ENCODE measurements at regions not wholly inside any gene's neighbourhood (a gene's known extent, or its start where the extent isn't known, plus 50 kb on each side); places are given as distances from the start of the nearest gene placed in this dataset.

DNA sequence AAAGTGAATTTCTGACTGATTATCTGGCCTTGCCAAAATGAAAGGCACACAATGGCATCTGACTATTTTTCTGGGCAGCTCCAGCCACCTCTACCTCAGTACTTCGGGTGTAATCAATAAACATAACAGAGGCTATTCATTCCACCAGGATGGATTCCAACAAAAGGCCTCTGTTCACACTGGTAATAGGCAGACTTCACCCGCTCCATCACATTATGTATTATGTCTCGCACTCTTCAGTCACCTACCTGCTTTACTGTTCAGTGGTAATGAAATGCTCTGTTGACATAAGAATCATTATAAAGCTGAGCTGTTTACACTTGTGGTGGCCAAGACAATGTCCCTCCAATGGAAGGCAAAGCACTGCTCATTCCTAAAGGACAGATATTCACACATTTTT is 1333.7 kb upstream of the WWC1 start:
- H3K36me3 Mint-ChIP-seq: no peaks in the 10 kb centered on the region
- no peak overlapping the region for H3K27ac Mint-ChIP-seq

More for the DNA sequence above, 1333.7 kb upstream of the WWC1 start:
- Mint-ChIP-seq H3K4me3 (no peak overlapping the region), H3K4me1 (peaks cover 15% of the 10 kb centered on the region), H3K9me3 (no peaks in the 10 kb centered on the region), H3K27me3 (ENCODE audit: low read depth) (no peaks in the 10 kb centered on the region)
- CTCF ChIA-PET: no interaction called here
- no peak for ATAC-seq
- DNase-seq (ENCODE audit: low spot score): no peak
- POLR2A ChIA-PET: no interaction called here
- no peak for TF ChIP-seq NFYB (CRISPR knock-in tag; conservative IDR thresholded peaks at IDR 0.05; ENCODE audit: low read depth)
- no peak for TF ChIP-seq NFE2L1 (CRISPR knock-in tag; IDR thresholded peaks at IDR 0.05)
- TF ChIP-seq, protein P1, sequence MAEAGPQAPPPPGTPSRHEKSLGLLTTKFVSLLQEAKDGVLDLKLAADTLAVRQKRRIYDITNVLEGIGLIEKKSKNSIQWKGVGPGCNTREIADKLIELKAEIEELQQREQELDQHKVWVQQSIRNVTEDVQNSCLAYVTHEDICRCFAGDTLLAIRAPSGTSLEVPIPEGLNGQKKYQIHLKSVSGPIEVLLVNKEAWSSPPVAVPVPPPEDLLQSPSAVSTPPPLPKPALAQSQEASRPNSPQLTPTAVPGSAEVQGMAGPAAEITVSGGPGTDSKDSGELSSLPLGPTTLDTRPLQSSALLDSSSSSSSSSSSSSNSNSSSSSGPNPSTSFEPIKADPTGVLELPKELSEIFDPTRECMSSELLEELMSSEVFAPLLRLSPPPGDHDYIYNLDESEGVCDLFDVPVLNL (CRISPR knock-in tag; IDR thresholded peaks at IDR 0.05; ENCODE audit: borderline replicate concordance, low read depth): no peak
- TF ChIP-seq ZNF423 (CRISPR knock-in tag; IDR thresholded peaks at IDR 0.05): no peak
- no peak for TF ChIP-seq ESRRA (CRISPR knock-in tag; IDR thresholded peaks at IDR 0.05; ENCODE audit: borderline replicate concordance)
- TF ChIP-seq, protein P2, sequence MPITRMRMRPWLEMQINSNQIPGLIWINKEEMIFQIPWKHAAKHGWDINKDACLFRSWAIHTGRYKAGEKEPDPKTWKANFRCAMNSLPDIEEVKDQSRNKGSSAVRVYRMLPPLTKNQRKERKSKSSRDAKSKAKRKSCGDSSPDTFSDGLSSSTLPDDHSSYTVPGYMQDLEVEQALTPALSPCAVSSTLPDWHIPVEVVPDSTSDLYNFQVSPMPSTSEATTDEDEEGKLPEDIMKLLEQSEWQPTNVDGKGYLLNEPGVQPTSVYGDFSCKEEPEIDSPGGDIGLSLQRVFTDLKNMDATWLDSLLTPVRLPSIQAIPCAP (CRISPR knock-in tag; IDR thresholded peaks at IDR 0.05): no peak
- TF ChIP-seq, protein P3, sequence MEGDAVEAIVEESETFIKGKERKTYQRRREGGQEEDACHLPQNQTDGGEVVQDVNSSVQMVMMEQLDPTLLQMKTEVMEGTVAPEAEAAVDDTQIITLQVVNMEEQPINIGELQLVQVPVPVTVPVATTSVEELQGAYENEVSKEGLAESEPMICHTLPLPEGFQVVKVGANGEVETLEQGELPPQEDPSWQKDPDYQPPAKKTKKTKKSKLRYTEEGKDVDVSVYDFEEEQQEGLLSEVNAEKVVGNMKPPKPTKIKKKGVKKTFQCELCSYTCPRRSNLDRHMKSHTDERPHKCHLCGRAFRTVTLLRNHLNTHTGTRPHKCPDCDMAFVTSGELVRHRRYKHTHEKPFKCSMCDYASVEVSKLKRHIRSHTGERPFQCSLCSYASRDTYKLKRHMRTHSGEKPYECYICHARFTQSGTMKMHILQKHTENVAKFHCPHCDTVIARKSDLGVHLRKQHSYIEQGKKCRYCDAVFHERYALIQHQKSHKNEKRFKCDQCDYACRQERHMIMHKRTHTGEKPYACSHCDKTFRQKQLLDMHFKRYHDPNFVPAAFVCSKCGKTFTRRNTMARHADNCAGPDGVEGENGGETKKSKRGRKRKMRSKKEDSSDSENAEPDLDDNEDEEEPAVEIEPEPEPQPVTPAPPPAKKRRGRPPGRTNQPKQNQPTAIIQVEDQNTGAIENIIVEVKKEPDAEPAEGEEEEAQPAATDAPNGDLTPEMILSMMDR (IDR thresholded peaks at IDR 0.05): no peak
- TF ChIP-seq, protein P4, sequence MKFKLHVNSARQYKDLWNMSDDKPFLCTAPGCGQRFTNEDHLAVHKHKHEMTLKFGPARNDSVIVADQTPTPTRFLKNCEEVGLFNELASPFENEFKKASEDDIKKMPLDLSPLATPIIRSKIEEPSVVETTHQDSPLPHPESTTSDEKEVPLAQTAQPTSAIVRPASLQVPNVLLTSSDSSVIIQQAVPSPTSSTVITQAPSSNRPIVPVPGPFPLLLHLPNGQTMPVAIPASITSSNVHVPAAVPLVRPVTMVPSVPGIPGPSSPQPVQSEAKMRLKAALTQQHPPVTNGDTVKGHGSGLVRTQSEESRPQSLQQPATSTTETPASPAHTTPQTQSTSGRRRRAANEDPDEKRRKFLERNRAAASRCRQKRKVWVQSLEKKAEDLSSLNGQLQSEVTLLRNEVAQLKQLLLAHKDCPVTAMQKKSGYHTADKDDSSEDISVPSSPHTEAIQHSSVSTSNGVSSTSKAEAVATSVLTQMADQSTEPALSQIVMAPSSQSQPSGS (CRISPR knock-in tag; IDR thresholded peaks at IDR 0.05; ENCODE audit: borderline replicate concordance, low read depth): no peak
- TF ChIP-seq ZNF671 (CRISPR knock-in tag; IDR thresholded peaks at IDR 0.05): no peak
- TF ChIP-seq, protein P5, sequence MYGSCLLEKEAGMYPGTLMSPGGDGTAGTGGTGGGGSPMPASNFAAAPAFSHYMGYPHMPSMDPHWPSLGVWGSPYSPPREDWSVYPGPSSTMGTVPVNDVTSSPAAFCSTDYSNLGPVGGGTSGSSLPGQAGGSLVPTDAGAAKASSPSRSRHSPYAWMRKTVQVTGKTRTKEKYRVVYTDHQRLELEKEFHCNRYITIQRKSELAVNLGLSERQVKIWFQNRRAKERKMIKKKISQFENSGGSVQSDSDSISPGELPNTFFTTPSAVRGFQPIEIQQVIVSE (CRISPR knock-in tag; IDR thresholded peaks at IDR 0.05; ENCODE audit: borderline replicate concordance): no peak
- no peak for TF ChIP-seq MYBL2 (CRISPR knock-in tag; IDR thresholded peaks at IDR 0.05)
- TF ChIP-seq MXD4 (CRISPR knock-in tag; IDR thresholded peaks at IDR 0.05; ENCODE audit: borderline replicate concordance): no peak
- TF ChIP-seq, protein P6, sequence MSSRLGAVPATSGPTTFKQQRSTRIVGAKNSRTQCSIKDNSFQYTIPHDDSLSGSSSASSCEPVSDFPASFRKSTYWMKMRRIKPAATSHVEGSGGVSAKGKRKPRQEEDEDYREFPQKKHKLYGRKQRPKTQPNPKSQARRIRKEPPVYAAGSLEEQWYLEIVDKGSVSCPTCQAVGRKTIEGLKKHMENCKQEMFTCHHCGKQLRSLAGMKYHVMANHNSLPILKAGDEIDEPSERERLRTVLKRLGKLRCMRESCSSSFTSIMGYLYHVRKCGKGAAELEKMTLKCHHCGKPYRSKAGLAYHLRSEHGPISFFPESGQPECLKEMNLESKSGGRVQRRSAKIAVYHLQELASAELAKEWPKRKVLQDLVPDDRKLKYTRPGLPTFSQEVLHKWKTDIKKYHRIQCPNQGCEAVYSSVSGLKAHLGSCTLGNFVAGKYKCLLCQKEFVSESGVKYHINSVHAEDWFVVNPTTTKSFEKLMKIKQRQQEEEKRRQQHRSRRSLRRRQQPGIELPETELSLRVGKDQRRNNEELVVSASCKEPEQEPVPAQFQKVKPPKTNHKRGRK (CRISPR knock-in tag; IDR thresholded peaks at IDR 0.05; ENCODE audit: borderline replicate concordance): no peak
- TF ChIP-seq ZNF317 (CRISPR knock-in tag; IDR thresholded peaks at IDR 0.05; ENCODE audit: borderline replicate concordance, low read depth): no peak
- TF ChIP-seq EMX1 (CRISPR knock-in tag; IDR thresholded peaks at IDR 0.05): no peak
- TF ChIP-seq, protein P7, sequence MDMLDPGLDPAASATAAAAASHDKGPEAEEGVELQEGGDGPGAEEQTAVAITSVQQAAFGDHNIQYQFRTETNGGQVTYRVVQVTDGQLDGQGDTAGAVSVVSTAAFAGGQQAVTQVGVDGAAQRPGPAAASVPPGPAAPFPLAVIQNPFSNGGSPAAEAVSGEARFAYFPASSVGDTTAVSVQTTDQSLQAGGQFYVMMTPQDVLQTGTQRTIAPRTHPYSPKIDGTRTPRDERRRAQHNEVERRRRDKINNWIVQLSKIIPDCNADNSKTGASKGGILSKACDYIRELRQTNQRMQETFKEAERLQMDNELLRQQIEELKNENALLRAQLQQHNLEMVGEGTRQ (CRISPR knock-in tag; IDR thresholded peaks at IDR 0.05): no peak
- TF ChIP-seq, protein P8, sequence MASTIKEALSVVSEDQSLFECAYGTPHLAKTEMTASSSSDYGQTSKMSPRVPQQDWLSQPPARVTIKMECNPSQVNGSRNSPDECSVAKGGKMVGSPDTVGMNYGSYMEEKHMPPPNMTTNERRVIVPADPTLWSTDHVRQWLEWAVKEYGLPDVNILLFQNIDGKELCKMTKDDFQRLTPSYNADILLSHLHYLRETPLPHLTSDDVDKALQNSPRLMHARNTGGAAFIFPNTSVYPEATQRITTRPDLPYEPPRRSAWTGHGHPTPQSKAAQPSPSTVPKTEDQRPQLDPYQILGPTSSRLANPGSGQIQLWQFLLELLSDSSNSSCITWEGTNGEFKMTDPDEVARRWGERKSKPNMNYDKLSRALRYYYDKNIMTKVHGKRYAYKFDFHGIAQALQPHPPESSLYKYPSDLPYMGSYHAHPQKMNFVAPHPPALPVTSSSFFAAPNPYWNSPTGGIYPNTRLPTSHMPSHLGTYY (CRISPR knock-in tag; IDR thresholded peaks at IDR 0.05): no peak
